H1 (cell line): ENCODE measurements at regions not wholly inside any gene's neighbourhood (a gene's known extent, or its start where the extent isn't known, plus 50 kb on each side); places are given as distances from the start of the nearest gene placed in this dataset.

Experiments used
- CTCF ChIP-seq, 3 experiments: IDR thresholded peaks; 1 replicate in 2 of 3; 2 replicates in 1 of 3; pipeline versions ENCODE4 v1.5.1 to v1.6.1; 2011; ENCODE audit warnings: low read length in 3 of 3, mild to moderate bottlenecking in 3 of 3, inconsistent platforms in 2 of 3, low read depth in 1 of 3, moderate library complexity in 1 of 3; ENCODE audit not compliant: insufficient read depth in 1 of 3; ENCODE audit errors: control extremely low read depth in 1 of 3
- POLR2AphosphoS5 ChIP-seq: IDR thresholded peaks from 2 replicates; pipeline ENCODE4 v1.6.1; 2011; ENCODE audit warnings: low read depth, low read length
- SRF ChIP-seq: IDR thresholded peaks from 2 replicates; pipeline ENCODE4 v1.6.1; 2011; ENCODE audit warnings: mild to moderate bottlenecking, low read depth, low read length, moderate library complexity

- TF ChIP-seq POLR2AphosphoS5 (no peak), SRF (no peak), CTCF (IDR thresholded peaks at IDR 0.05; ENCODE audit: control extremely low read depth in 1 of 3, insufficient read depth in 1 of 3, low read depth in 1 of 3, low read length in 3 of 3) (no peak)
These were observed 101.6 kb upstream of the HNMT start for GRCh38 chr2:137862651-137863050.
